Sigmoid colon (tissue), 6 donors: ENCODE measurements at regions not wholly inside any gene's neighbourhood (a gene's known extent, or its start where the extent isn't known, plus 50 kb on each side); places are given as distances from the start of the nearest gene placed in this dataset.

Experiments used
- DNase-seq: peaks from one replicate; pipeline ENCODE4 v3.0.0-alpha.2; 2019
- H3K27ac ChIP-seq, 4 donors: fragments of 200-600 bp; sonication (generic); one replicate each; pipeline ENCODE4 v1.5.1; 2016 to 2019; ENCODE audit warnings: mild to moderate bottlenecking in 1 of 4
- H3K27me3 ChIP-seq, 3 donors: fragments of 200-600 bp; sonication (generic); one replicate each; pipeline ENCODE4 v1.5.1; 2019; ENCODE audit warnings: mild to moderate bottlenecking in 1 of 3
- H3K36me3 ChIP-seq, 4 donors: fragments of 200-600 bp; sonication (generic); one replicate each; pipeline ENCODE4 v1.5.1; 2016 to 2019
- H3K4me1 ChIP-seq, 4 donors: fragments of 200-600 bp; sonication (generic); one replicate each; pipeline ENCODE4 v1.5.1; 2017 to 2019
- H3K4me3 ChIP-seq, 4 donors: fragments of 200-600 bp; sonication (generic); one replicate each; pipeline ENCODE4 v1.5.1; 2017 to 2019; ENCODE audit warnings: mild to moderate bottlenecking in 2 of 4, moderate library complexity in 1 of 4
- H3K9me3 ChIP-seq, 4 donors: fragments of 200-600 bp in 3 of 4; sonication (generic) in 3 of 4; one replicate each; pipeline versions ENCODE4 v1.5.1 to v1.6.1; 2013 to 2019
- EP300 ChIP-seq, 4 donors: sonication (generic); formaldehyde crosslinking; IDR thresholded peaks; one replicate each; pipeline ENCODE4 v1.6.1; 2017; ENCODE audit warnings: antibody characterized with exemption in 4 of 4
- POLR2A ChIP-seq, 2 donors: fragments of 450-650 bp; IDR thresholded peaks; one replicate each; pipeline ENCODE4 v1.6.1; 2016; ENCODE audit warnings: antibody characterized with exemption in 2 of 2, mild to moderate bottlenecking in 2 of 2, moderate library complexity in 2 of 2
- POLR2AphosphoS5 ChIP-seq, 4 donors: sonication (generic); formaldehyde crosslinking; IDR thresholded peaks; one replicate each; pipeline ENCODE4 v1.6.1; 2017; ENCODE audit warnings: antibody characterized with exemption in 4 of 4
- WGBS, 2 donors: extraction: QIAGEN DNeasy Blood & Tissue Kit; methylation state at CpG; one replicate each; pipeline ENCODE4 v1.1.7; 2013; 5-methylcytosine and 5-hydroxymethylcytosine counted together
- intact Hi-C: fragments of 100-400 bp; cut with DNase I; formaldehyde crosslinking; loops from one replicate; pipeline ENCODE4 v1.15.1; 2023
- TF ChIP-seq, protein P1 (sequence below), 4 experiments: fragments of 450-650 bp in 3 of 4; fragments of 200-600 bp in 1 of 4; IDR thresholded peaks; one replicate each; pipeline ENCODE4 v1.5.1; 2016 to 2019; ENCODE audit warnings: antibody characterized with exemption in 4 of 4, mild to moderate bottlenecking in 3 of 4, moderate library complexity in 2 of 4
- donor health status: healthy with polysubstance abuse.
- donor health status: healthy.

DNA sequence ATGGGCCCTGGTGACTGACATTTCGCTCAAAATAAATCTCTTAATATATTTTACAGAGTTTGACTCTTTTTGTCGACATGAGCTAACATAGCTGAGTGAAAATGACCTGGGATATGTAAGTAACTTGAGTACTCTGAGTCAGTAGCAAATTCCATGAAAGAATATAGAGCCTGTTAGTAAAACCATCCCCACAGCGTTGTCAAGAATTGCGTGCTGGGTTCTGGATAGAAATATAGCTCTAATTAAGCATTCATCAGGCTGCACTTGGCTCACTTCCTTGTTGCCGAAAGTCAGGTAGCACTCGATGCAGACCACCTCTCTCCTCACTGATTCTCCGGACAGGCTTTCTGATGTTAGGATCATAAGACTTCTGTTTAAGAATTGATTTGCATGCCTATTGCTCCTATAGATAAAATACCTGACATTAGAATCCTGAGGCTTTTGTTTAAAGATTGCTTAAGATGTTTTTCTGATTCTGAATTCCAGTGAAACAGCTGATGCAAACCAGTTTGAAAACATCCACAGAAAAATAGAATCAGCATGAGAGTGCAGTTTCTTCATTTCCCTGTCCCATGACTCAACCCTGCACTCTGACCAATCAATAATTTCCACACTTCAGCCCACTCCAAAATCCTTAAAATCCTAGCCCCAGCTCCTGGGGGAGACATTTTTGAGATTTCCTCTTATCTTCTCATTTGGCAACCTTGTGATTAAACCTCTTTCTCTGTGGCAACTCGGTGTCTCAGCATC lies 310.6 kb downstream of the DIRAS2 start:
- H3K36me3 ChIP-seq = no peaks in the 10 kb centered on the region
- no peaks in the 10 kb centered on the region for H3K9me3 ChIP-seq
- TF ChIP-seq, protein P1, sequence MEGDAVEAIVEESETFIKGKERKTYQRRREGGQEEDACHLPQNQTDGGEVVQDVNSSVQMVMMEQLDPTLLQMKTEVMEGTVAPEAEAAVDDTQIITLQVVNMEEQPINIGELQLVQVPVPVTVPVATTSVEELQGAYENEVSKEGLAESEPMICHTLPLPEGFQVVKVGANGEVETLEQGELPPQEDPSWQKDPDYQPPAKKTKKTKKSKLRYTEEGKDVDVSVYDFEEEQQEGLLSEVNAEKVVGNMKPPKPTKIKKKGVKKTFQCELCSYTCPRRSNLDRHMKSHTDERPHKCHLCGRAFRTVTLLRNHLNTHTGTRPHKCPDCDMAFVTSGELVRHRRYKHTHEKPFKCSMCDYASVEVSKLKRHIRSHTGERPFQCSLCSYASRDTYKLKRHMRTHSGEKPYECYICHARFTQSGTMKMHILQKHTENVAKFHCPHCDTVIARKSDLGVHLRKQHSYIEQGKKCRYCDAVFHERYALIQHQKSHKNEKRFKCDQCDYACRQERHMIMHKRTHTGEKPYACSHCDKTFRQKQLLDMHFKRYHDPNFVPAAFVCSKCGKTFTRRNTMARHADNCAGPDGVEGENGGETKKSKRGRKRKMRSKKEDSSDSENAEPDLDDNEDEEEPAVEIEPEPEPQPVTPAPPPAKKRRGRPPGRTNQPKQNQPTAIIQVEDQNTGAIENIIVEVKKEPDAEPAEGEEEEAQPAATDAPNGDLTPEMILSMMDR (IDR thresholded peaks at IDR 0.05) = no peak
- TF ChIP-seq POLR2AphosphoS5 (IDR thresholded peaks at IDR 0.05) = no peak
- no peak for TF ChIP-seq EP300 (IDR thresholded peaks at IDR 0.05)
- no peak for TF ChIP-seq POLR2A (IDR thresholded peaks at IDR 0.05)
- H3K27ac ChIP-seq = no peak overlapping the region
- H3K27me3 ChIP-seq = no peaks in the 10 kb centered on the region
- no peak overlapping the region for H3K4me3 ChIP-seq
- no peak for DNase-seq
- WGBS, 2 donors = 81 to 87% methylated on average over 8 of the region's 8 CpGs
- peaks cover 0 to 15% (median 9%) of the 10 kb centered on the region in 4 donors for H3K4me1 ChIP-seq
- intact Hi-C loops = no loop called here

DNA sequence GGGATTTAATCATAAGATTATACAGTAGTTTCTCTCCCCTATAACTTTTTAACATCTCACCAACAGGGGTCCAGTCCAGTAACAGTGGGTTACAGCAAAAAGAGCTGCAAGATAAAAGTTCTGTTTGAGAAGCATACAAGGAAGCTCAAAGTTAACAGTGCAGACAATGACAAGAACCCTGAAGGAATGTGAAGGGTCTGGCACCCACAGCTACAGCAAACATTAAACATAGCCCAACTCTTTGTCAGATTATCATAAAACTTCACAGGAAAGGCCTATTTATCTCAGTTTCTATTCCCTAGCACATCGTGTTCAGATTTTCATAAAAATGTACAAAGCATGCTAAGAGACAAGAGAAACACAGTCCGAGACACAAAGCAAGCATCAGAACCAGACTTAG lies 309.4 kb downstream of the DIRAS2 start:
- Histone ChIP-seq H3K9me3 (no peaks in the 10 kb centered on the region), H3K27me3 (no peaks in the 10 kb centered on the region), H3K4me3 (no peak overlapping the region), H3K27ac (peak overlapping the region in 1 of 4 donors; percentile 26), H3K4me1 (peaks cover 0 to 15% (median 9%) of the 10 kb centered on the region in 4 donors), H3K36me3 (no peaks in the 10 kb centered on the region)
- peak in 3 of 4 donors; percentile 17 to 56 (median 52) for TF ChIP-seq POLR2AphosphoS5 (IDR thresholded peaks at IDR 0.05)
- TF ChIP-seq, protein P1 (IDR thresholded peaks at IDR 0.05) = no peak
- no peak for DNase-seq
- intact Hi-C loops = no loop called here
- WGBS, 2 donors = 75 to 86% methylated on average over 2 of the region's 2 CpGs

DNA sequence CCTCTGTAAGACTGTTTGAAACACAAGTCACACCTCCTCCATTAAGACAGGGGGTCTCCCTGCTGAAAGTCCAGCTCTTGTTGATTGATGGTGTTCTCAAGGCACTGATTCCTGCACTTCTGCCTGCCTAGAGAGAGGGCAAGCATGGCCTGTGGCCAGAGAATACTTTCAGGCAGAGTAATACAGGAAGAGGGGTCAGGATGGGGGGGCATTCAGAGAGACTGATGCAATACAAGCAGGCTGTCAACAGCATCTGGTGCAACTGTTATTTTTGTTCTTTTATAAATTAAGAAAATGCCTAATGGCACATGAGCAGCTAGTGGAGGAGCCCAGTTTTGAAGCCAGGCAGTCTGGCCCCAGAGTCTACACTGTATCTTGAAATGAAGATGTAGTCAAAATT lies 302.2 kb downstream of the DIRAS2 start:
- DNase-seq = no peak
- intact Hi-C loops = no loop called here
- Histone ChIP-seq H3K27me3 (no peaks in the 10 kb centered on the region), H3K4me1 (no peaks in the 10 kb centered on the region), H3K4me3 (no peak overlapping the region), H3K36me3 (no peaks in the 10 kb centered on the region), H3K9me3 (no peaks in the 10 kb centered on the region), H3K27ac (no peak overlapping the region)
- TF ChIP-seq POLR2AphosphoS5 (IDR thresholded peaks at IDR 0.05) (no peak), EP300 (IDR thresholded peaks at IDR 0.05) (no peak), POLR2A (IDR thresholded peaks at IDR 0.05) (no peak)
- TF ChIP-seq, protein P1 (IDR thresholded peaks at IDR 0.05) = no peak

DNA sequence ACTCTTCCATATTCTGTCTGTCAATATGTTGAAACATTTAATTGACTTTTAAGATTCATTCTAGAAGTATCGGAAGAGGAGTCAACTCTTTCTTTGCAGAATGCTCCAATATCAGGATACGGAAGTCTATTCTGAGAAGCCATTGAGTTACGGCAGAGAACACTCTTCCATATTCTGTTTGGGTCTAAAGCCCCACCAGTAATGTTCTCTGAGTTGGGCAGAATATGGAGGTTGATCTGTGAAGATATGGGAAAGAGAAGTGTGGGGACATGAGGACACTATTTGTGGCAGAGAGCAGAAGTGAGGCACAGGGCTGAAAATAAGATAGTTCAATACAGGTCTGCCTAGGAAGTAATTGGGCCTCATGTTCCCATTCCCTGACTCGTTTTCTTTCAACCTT lies 300.0 kb downstream of the DIRAS2 start:
- H3K36me3 ChIP-seq = no peaks in the 10 kb centered on the region
- H3K27me3 ChIP-seq = no peaks in the 10 kb centered on the region
- no peak overlapping the region for H3K27ac ChIP-seq
- no peak overlapping the region for H3K4me3 ChIP-seq
- intact Hi-C loops = no loop called here
- H3K4me1 ChIP-seq = no peaks in the 10 kb centered on the region
- TF ChIP-seq, protein P1 (IDR thresholded peaks at IDR 0.05) = no peak
- TF ChIP-seq EP300 (IDR thresholded peaks at IDR 0.05) (no peak), POLR2A (IDR thresholded peaks at IDR 0.05) (no peak), POLR2AphosphoS5 (IDR thresholded peaks at IDR 0.05) (no peak)
- no peaks in the 10 kb centered on the region for H3K9me3 ChIP-seq
- 79 to 83% methylated on average over 4 of the region's 4 CpGs for WGBS, 2 donors
- DNase-seq = no peak

DNA sequence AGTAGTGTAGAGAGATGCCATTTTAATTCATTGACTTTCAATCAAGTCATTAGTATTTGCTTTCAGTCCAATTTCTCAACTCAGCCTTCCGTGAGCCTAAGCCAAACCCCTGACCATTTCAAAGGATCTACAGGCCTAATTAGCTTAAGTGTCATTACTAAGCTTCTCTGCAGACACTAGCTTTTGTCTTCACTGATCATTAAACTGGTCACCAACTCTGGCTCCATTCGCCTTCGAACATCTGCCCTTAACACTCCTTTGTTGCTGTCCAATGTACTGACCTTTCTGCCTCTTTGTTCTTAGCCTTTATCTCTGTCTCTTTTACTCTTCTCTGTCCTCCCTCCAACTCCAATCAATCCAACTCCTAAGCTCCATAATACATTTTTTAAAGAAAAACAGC lies 299.3 kb downstream of the DIRAS2 start:
- Histone ChIP-seq H3K4me3 (no peak overlapping the region), H3K36me3 (no peaks in the 10 kb centered on the region), H3K27me3 (no peaks in the 10 kb centered on the region), H3K27ac (no peak overlapping the region), H3K9me3 (no peaks in the 10 kb centered on the region), H3K4me1 (no peaks in the 10 kb centered on the region)
- no peak for DNase-seq
- TF ChIP-seq POLR2AphosphoS5 (IDR thresholded peaks at IDR 0.05) (no peak), EP300 (IDR thresholded peaks at IDR 0.05) (no peak), POLR2A (IDR thresholded peaks at IDR 0.05) (no peak)
- TF ChIP-seq, protein P1 (IDR thresholded peaks at IDR 0.05) = no peak
- intact Hi-C loops = no loop called here
- WGBS, 2 donors = 81 to 88% methylated on average over 3 of the region's 3 CpGs
